ENCODE measurements at regions not wholly inside any gene's neighbourhood (a gene's known extent, or its start where the extent isn't known, plus 50 kb on each side); places are given as distances from the start of the nearest gene placed in this dataset.
A peak's percentile ranks its signal among the peaks of the same experiment; 100 is the strongest.

DNA sequence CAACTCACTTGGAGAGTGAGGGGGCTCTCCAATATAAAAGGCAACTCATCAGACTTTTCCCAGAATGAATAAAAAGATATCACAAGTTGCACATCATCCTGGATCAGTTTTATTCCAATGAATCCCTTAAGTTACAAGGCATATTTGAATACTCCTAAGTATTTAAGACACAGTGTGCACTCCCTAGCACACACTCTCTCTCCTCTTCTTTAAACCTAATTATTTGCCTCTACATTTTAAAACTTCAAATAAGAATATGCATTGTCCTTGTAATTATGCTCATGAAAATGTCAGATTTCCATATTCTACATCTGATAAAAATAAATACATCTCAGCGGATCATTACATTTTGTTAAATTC, 273.6 kb downstream of the ADGB start:
- no peak overlapping the region for H3K4me3 ChIP-seq (ENCODE audit: low read depth, low read length)
- DNase-seq (ENCODE audit: low read depth) = no peak
- TF ChIP-seq MYC (IDR thresholded peaks at IDR 0.05; ENCODE audit: low read depth, low read length) = no peak
- TF ChIP-seq CTCF (IDR thresholded peaks at IDR 0.05; ENCODE audit: low read depth, low read length) = no peak
- no peak for TF ChIP-seq POLR2A (IDR thresholded peaks at IDR 0.05; ENCODE audit: extremely low read depth, insufficient read length)
- no peak for TF ChIP-seq MAX (IDR thresholded peaks at IDR 0.05; ENCODE audit: low read depth, low read length)

GRCh38 chr6:146874278-146875018, 275.7 kb downstream of the ADGB start:
- H3K4me3 ChIP-seq (ENCODE audit: low read depth, low read length) = no peak overlapping the region
- DNase-seq (ENCODE audit: low read depth) = no peak
- TF ChIP-seq MYC (IDR thresholded peaks at IDR 0.05; ENCODE audit: low read depth, low read length) = no peak
- TF ChIP-seq POLR2A (IDR thresholded peaks at IDR 0.05; ENCODE audit: extremely low read depth, insufficient read length) = no peak
- no peak for TF ChIP-seq CTCF (IDR thresholded peaks at IDR 0.05; ENCODE audit: low read depth, low read length)
- no peak for TF ChIP-seq MAX (IDR thresholded peaks at IDR 0.05; ENCODE audit: low read depth, low read length)

DNA sequence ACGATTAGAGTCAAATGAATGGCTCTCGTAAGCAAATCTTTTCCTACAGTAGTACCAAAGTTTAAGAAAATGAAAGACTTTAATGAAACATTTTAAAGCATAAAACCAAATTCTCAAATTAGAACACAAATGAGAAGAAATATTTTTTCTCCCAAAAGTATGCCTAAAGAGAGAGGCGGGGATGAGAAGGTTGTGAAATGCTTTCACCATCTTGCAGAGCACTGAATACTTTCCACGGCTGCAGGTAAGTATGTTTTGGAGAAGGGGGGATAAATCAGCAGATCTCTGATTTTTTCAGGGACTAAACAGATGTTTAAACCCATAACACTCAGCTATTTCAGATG, 277.1 kb downstream of the ADGB start:
- DNase-seq (ENCODE audit: low read depth) = no peak

GRCh38 chr6:146876271-146877151, 277.7 kb downstream of the ADGB start:
- peak; percentile 33 for TF ChIP-seq MYC (IDR thresholded peaks at IDR 0.05; ENCODE audit: low read depth, low read length)
- TF ChIP-seq CTCF (IDR thresholded peaks at IDR 0.05; ENCODE audit: low read depth, low read length) = no peak
- peak; percentile 48; the same call in 1 of the 2 replicates for TF ChIP-seq MAX (IDR thresholded peaks at IDR 0.05; ENCODE audit: low read depth, low read length)
- no peak for TF ChIP-seq POLR2A (IDR thresholded peaks at IDR 0.05; ENCODE audit: extremely low read depth, insufficient read length)
- H3K4me3 ChIP-seq (ENCODE audit: low read depth, low read length) = peak overlapping the region; percentile 40
- DNase-seq (ENCODE audit: low read depth) = peak; percentile 97

More for the DNA sequence above, 277.1 kb downstream of the ADGB start:
- peak overlapping the region; percentile 40 for H3K4me3 ChIP-seq (ENCODE audit: low read depth, low read length)
- TF ChIP-seq CTCF (IDR thresholded peaks at IDR 0.05; ENCODE audit: low read depth, low read length) (no peak), MYC (IDR thresholded peaks at IDR 0.05; ENCODE audit: low read depth, low read length) (no peak), MAX (IDR thresholded peaks at IDR 0.05; ENCODE audit: low read depth, low read length) (no peak), POLR2A (IDR thresholded peaks at IDR 0.05; ENCODE audit: extremely low read depth, insufficient read length) (no peak)

- no peak for DNase-seq (ENCODE audit: low read depth)
- H3K4me3 ChIP-seq (ENCODE audit: low read depth, low read length) = no peak overlapping the region
Observed at GRCh38 chr6:146878168-146878951, 279.6 kb downstream of the ADGB start.

More at GRCh38 chr6:146878168-146878951, 279.6 kb downstream of the ADGB start:
- TF ChIP-seq MAX (IDR thresholded peaks at IDR 0.05; ENCODE audit: low read depth, low read length) = no peak
- no peak for TF ChIP-seq POLR2A (IDR thresholded peaks at IDR 0.05; ENCODE audit: extremely low read depth, insufficient read length)
- no peak for TF ChIP-seq MYC (IDR thresholded peaks at IDR 0.05; ENCODE audit: low read depth, low read length)
- no peak for TF ChIP-seq CTCF (IDR thresholded peaks at IDR 0.05; ENCODE audit: low read depth, low read length)
